ENCODE measurements at regions not wholly inside any gene's neighbourhood (a gene's known extent, or its start where the extent isn't known, plus 50 kb on each side); places are given as distances from the start of the nearest gene placed in this dataset.

DNA sequence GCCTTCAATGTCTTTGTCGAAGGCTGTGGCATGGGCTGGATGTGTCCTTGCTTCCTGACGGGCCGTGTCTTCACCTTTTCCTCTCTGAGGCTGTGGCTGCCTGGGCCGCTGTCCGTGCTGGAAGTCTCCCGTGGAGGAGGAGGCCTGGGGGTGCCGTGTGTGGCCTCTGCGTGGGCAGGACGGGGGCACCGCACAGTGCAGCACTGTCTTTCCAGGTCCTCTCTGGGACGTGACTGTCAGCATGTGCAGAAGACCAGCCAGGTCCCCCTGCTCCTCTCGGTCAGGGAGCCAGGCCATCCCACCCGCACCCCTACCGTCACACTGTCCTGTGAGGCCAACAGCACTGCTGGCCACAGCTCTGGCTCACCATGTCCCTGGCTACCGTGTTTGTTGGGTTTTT is 64.4 kb upstream of the ZNF236 start:
- TF ChIP-seq, protein P1, sequence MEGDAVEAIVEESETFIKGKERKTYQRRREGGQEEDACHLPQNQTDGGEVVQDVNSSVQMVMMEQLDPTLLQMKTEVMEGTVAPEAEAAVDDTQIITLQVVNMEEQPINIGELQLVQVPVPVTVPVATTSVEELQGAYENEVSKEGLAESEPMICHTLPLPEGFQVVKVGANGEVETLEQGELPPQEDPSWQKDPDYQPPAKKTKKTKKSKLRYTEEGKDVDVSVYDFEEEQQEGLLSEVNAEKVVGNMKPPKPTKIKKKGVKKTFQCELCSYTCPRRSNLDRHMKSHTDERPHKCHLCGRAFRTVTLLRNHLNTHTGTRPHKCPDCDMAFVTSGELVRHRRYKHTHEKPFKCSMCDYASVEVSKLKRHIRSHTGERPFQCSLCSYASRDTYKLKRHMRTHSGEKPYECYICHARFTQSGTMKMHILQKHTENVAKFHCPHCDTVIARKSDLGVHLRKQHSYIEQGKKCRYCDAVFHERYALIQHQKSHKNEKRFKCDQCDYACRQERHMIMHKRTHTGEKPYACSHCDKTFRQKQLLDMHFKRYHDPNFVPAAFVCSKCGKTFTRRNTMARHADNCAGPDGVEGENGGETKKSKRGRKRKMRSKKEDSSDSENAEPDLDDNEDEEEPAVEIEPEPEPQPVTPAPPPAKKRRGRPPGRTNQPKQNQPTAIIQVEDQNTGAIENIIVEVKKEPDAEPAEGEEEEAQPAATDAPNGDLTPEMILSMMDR (IDR thresholded peaks at IDR 0.05): no peak
- TF ChIP-seq JUN (CRISPR knock-in tag; IDR thresholded peaks at IDR 0.05) (no peak), SMAD3 (CRISPR knock-in tag; IDR thresholded peaks at IDR 0.05; ENCODE audit: borderline replicate concordance) (no peak), ELF4 (CRISPR knock-in tag; IDR thresholded peaks at IDR 0.05; ENCODE audit: low read depth) (no peak), ZNF671 (CRISPR knock-in tag; IDR thresholded peaks at IDR 0.05) (no peak), ZMAT4 (CRISPR knock-in tag; IDR thresholded peaks at IDR 0.05) (no peak), KAT7 (CRISPR knock-in tag; IDR thresholded peaks at IDR 0.05; ENCODE audit: borderline replicate concordance) (no peak), CREB1 (CRISPR knock-in tag; IDR thresholded peaks at IDR 0.05) (no peak), FOXK1 (CRISPR knock-in tag; IDR thresholded peaks at IDR 0.05) (no peak), JAZF1 (CRISPR knock-in tag; IDR thresholded peaks at IDR 0.05) (no peak)
- TF ChIP-seq, protein P2, sequence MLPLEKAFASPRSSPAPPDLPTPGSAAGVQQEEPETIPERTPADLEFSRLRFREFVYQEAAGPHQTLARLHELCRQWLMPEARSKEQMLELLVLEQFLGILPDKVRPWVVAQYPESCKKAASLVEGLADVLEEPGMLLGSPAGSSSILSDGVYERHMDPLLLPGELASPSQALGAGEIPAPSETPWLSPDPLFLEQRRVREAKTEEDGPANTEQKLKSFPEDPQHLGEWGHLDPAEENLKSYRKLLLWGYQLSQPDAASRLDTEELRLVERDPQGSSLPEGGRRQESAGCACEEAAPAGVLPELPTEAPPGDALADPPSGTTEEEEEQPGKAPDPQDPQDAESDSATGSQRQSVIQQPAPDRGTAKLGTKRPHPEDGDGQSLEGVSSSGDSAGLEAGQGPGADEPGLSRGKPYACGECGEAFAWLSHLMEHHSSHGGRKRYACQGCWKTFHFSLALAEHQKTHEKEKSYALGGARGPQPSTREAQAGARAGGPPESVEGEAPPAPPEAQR (CRISPR knock-in tag; IDR thresholded peaks at IDR 0.05): no peak
- TF ChIP-seq, protein P3, sequence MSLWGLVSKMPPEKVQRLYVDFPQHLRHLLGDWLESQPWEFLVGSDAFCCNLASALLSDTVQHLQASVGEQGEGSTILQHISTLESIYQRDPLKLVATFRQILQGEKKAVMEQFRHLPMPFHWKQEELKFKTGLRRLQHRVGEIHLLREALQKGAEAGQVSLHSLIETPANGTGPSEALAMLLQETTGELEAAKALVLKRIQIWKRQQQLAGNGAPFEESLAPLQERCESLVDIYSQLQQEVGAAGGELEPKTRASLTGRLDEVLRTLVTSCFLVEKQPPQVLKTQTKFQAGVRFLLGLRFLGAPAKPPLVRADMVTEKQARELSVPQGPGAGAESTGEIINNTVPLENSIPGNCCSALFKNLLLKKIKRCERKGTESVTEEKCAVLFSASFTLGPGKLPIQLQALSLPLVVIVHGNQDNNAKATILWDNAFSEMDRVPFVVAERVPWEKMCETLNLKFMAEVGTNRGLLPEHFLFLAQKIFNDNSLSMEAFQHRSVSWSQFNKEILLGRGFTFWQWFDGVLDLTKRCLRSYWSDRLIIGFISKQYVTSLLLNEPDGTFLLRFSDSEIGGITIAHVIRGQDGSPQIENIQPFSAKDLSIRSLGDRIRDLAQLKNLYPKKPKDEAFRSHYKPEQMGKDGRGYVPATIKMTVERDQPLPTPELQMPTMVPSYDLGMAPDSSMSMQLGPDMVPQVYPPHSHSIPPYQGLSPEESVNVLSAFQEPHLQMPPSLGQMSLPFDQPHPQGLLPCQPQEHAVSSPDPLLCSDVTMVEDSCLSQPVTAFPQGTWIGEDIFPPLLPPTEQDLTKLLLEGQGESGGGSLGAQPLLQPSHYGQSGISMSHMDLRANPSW (CRISPR knock-in tag; conservative IDR thresholded peaks at IDR 0.05; ENCODE audit: low read depth): no peak
- TF ChIP-seq, protein P4, sequence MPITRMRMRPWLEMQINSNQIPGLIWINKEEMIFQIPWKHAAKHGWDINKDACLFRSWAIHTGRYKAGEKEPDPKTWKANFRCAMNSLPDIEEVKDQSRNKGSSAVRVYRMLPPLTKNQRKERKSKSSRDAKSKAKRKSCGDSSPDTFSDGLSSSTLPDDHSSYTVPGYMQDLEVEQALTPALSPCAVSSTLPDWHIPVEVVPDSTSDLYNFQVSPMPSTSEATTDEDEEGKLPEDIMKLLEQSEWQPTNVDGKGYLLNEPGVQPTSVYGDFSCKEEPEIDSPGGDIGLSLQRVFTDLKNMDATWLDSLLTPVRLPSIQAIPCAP (CRISPR knock-in tag; IDR thresholded peaks at IDR 0.05): no peak
- TF ChIP-seq, protein P5, sequence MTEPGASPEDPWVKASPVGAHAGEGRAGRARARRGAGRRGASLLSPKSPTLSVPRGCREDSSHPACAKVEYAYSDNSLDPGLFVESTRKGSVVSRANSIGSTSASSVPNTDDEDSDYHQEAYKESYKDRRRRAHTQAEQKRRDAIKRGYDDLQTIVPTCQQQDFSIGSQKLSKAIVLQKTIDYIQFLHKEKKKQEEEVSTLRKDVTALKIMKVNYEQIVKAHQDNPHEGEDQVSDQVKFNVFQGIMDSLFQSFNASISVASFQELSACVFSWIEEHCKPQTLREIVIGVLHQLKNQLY (CRISPR knock-in tag; IDR thresholded peaks at IDR 0.05): no peak
